GM18868 (cell line): ENCODE measurements at regions not wholly inside any gene's neighbourhood (a gene's known extent, or its start where the extent isn't known, plus 50 kb on each side); places are given as distances from the start of the nearest gene placed in this dataset.
"Not testable (repeated sequence)": the region's sequence is repeated elsewhere in the genome, so short reads cannot be mapped to it uniquely, and the experiment has no call there.

ENCODE experiments used
- ATAC-seq: cut with Tn5 transposase; IDR thresholded peaks from one replicate; pipeline ENCODE4 v1.9.1; 2021; ENCODE audit warnings: mild to moderate bottlenecking, moderate library complexity; ENCODE audit not compliant: unreplicated experiment

DNA sequence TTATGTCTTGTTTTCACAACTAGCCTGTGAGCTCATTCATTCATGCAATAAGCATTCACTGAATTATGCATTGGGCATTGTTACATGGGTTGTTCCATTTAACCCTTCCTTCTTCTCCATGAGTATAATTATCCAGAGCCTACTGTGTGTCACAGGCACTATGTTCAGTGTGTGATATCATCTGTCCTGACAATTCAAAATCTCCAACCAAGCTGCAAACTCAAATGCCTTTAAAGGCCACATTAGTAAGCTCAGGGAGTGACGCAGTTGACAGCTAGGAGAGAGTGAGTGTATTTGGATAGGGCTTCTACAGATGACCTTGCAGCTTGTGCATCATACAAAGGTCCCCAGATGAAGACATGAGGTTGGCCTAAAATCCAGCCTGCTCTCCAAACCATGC is 289.5 kb downstream of the OMA1 start:
- ATAC-seq, result no peak

DNA sequence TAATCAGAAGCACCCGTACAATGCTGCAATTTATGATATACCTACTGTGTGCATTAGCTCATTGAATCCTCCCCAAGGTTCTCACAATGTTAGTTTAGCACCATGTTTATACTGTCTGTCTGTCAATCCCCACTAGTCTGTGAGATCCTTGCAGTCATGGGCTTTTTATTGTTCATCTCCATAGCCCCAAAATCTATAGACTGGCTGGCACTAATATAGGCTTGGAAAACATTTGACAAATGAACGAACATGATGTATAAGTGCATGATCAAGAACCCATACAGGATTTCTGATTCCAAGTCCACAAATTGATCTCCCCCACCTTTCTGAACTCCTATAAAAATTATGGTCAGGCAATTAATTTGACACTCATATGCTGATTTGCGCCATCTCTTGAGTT is 290.0 kb downstream of the OMA1 start:
- ATAC-seq, result no peak

DNA sequence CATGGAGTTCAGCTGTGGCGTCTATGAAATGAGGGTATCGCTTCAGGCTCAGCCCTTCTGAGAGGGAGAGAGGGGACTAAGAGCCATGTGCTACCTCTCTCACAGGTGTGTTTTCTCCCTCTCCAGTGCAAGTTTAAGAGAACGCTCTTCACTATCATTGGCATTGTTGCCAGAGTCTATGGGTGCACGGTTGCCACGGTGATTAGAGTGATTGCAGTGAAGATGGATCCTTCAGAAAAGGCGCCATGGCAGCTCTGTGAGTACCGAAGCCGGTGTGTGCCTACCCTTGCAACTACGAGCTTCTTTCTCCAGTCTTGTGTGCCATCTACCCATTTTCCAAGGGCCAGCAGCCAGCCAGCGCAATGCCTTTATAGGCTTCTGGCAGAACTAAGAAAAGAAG is 290.5 kb downstream of the OMA1 start:
- ATAC-seq, result no peak

DNA sequence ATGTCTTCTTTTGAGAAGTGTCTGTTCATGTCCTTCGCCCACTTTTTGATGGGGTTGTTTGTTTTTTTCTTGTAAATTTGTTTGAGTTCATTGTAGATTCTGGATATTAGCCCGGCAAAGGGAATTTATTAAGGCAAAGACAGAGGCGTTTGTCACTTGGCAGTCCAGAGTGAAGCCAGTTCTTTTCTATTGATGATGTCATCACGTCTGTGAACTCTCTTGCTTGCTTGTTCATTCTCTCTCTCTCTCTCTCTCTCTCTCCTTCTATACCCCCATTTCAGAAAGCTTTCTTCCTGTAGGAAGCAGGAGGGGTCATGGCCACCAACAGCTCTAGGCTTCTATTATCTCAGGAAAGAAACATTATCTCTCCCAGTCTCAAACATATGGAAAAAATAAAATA is 291.3 kb downstream of the OMA1 start:
- ATAC-seq, result no peak

DNA sequence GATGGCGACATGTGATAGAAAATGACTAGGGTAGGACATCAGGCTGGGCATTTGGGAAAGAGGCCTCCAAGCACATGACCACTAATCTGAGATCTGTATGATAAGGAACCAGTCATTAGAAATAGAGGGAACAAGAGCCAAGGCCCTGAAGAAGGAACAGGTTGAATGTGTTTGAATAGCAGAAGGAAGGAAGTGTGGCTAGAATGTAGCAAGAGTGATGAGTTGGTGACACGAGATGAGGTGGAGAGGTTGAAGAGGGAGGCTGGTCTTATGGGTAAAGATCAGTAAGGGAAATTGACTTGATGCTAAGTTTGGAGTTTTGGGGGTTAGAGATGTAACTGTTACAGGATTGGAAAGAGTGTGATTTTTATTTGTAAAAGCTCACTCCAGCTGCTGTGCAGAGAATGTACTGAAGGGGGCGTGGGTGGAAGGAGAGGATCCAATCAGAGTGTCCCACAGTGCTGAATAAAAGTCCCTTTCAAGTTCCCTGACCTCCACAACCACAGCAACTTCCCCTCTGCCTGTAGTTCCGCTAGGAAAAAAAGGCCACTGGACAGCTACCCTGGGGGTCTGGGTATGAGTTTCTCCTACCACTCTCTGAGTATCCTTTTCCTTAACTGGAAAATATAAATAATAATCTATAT is 295.0 kb downstream of the OMA1 start:
- ATAC-seq, result peak; percentile 51

DNA sequence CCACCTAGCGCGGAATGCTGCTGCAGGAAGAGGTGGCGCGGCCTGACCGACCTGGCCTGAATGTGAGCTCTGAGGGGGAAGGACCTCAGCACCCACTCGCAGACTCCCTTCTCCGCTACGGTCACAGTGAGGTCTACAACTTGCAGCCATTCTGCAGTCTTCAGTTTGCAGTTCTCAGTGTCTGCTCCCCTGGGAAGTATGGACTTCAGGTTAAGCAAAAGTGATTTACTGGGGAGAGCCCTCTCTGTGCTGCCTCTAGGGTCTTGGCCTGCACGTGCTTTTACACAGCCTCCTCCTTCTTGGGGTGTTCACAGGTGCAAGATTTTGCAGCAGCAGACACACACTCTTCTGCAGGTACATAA is 296.0 kb downstream of the OMA1 start:
- ATAC-seq, result no peak

DNA sequence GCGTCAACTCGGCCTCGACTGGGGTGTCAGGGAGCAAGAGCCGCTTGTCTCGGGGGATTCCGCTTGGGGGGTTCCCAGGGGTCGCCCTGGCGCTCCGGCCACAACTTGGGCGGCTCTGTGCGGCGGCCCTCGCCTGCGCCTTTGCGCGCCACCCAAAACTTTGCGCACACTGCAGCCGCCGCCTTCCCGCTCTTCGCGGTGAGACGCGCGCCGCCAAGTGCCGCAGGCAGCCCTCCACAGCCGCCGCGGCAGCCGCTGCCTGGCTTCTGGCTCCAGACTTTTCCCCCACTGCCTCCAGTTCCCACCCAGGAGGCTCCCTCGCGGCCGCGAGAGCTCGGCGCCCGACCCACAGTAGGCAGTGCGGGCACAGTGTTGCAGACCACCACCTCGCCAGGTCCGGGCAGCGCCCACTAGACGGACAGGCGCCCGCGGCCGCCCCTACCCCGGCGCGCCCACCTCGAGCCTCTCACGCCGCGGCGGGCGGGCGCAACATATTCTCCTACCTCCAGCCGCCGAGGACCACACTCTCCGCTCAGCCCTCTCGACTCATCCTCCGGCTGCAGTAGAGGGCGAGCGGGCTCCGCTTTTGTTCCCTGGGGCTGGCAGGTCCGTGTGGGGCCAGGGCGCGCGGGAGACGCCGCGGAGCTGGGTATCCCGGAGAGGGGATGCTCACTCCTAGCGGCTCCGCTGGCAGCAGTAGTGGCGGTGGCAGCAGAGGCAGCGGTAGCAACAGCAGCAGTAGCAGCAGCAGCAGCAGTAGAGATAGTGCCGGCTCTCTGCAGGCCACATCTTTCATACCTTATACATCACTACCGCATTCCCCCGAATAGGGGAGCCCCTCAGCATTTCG is 296.6 kb downstream of the OMA1 start:
- ATAC-seq, result peak; percentile 74

DNA sequence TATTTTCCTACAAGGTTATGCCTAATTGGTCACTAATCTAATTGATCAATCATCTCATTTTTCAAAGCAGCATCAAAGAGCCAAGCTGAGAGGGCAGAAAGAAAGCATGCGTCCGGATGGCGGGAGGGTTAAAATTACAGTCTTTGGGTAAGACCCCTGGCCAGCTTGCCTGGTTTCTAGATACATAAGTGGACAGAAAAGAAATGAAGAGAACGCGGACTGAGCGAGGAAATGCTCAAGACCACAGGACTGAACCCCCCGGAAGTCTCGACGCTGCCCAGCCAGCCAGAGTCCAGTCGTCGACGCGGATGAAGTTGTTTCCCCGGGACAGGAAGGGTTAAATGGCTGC is 297.2 kb downstream of the OMA1 start:
- no peak for ATAC-seq

DNA sequence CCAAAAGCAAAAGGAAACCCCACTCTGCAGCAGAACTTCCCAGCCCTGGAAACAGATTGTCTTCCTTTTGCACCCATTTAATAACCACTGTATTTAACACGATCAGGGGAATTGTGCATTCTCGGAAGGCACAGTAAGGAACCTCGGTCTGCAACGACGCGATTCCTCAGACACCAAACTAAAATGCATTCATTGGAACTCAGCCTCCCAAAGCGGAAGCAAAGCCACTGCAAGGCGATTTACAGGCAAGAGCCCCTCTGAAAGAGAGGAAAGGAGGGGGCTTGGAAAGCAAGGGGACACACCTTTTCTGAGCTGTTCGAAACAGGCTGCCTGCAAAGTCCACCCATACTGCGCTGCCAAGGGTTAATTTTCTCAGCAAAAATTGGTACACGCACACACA is 297.7 kb downstream of the OMA1 start:
- no peak for ATAC-seq

DNA sequence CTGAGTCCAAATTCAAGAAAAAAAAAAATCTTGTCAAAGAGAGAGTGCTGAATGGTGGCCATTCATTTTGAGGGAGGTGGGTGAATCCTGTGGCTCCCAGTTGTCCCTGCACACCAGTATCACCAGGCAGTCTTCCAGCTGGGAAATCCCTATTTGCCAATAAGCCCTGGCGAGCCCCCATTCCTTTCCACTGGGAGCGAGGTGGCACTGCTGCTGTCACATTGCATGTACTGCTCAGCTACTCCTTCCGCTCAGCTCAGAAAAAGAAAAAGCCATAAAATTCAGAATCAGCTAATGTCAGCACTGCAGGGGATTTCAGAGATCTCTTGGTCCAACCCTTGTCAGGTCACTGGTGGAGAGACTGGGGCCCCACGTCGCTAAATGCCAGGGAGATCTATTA is 298.5 kb downstream of the OMA1 start:
- ATAC-seq, result no peak

DNA sequence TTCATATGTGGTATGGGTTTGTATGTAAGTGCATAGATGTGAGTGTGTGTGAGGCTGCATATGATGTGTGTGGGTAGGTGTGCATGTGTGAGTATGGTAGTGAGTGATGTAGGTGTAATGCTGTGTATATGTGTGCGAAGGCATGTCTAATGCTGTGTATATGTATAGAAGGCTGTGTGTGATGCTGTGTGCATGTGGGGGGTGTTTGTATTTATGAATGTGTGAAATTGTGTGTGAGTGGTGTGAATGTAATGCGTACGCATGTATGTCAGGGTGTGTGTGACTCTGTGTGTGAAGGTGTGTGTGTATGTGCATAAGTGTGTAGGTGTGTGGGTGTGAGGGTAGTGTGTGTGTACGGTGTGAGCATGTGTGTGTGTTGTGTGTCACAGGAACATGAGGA is 300.0 kb downstream of the OMA1 start:
- ATAC-seq, result no peak

DNA sequence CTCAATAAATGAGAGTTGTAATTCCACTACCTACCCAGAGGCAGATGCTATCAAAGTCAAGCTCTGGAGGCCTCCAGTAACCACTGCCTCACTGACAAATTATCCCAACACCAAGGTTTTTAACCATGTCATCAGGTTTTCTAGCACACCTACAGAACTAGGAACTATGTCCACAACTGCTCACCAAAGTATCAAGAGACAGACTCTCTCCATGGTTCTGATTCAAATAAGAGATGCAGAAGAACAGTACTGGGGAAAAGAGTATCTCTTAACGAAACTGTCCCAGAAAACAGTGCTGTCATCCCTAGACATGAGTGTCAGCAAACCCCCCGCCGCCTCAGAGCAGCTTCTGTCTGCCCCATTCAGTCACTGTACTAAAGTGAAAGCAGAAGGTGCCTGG is 301.7 kb downstream of the OMA1 start:
- no peak for ATAC-seq

DNA sequence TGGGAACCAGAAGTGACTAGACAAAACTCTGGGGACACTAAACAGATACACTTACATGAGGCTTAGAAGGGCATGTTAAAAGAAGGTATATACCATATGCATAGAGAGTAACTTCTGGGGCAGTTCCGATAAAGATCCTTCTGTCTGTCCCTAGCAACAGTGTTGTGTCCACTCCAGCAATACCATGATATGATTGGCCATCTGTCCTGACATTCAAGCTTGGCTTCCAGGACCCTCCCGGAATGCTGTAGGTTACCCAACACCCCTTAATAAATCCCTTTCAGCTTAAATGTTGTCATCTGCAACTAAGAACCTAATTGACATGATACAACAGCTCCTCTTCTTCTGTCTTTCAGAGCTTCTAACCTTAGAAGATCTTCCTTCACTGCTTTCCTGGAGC is 307.7 kb downstream of the OMA1 start:
- no peak for ATAC-seq

DNA sequence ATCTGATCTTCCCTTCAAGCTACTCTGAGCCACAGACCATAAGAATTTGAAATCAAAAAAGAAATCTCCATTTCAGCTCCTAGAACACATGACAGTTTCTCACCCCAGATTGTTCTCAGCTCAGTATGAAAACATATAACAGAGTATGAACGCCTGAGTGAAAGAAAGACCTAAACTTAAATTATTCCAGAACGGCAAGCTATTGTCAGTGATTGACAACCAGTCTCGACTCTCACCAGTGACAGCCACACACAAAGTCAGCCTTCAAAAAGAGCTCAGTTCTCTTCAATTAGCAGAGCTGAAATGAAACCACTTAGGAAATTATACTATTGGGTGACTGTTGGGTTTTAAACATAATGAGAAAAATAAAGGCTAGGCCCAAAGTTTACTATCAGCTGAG is 312.8 kb downstream of the OMA1 start:
- ATAC-seq, result no peak

DNA sequence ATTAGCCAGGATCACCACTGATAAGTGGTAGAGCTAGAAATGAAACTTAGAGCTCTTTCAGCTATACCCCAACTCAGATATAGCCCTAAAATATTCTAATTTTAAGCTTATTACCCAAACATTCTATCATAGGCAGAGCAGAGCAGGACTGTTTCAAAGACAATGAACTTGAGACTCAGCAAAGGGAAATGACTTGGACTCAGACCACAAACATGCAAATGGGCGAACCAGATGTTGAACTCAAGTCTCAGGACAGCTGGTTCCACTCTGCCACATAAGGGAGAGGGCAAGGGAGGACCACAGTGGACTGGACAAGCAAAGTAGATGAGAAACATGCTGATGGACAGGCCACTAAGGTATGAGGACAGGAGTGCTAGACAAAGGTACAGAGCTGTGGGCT is 315.3 kb downstream of the OMA1 start:
- ATAC-seq, result no peak

DNA sequence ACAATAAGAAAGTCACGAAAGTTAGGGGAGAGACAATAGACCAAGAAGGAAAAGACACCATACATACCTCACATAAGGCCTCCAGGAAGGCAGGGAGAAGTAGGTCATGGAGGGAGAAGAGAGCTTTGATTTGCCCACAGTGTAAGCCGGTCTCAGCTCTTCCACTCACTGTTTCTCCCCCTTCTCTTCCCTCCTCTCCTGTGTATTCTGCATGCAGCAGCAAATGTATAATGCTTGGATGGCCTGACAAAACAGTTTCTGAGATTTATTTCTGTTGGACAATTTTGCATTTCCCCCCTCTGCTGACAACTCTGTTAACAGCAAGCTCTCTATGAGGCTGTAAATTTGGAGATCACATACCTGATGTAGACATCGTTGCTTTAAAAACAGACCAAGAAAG is 318.9 kb downstream of the OMA1 start:
- ATAC-seq, result no peak

DNA sequence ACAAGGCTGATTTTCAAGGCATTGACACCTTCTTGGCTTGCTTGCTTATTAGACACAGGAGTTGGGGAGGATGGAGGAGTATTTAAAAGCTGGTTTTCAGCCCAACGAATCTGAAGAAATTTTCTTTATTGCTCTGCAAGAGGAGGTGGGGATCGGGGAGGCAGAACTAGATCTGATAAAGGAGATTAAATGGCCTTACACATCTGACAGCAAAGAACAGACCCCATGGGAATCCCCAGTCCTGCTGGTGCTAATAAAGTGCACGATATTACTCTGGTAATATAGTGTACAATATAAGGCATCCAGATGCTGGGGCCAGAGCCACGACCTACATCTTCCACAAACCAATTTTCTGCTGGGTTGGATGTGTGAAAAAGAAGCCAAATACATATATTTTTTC is 323.0 kb downstream of the OMA1 start:
- ATAC-seq, result no peak

DNA sequence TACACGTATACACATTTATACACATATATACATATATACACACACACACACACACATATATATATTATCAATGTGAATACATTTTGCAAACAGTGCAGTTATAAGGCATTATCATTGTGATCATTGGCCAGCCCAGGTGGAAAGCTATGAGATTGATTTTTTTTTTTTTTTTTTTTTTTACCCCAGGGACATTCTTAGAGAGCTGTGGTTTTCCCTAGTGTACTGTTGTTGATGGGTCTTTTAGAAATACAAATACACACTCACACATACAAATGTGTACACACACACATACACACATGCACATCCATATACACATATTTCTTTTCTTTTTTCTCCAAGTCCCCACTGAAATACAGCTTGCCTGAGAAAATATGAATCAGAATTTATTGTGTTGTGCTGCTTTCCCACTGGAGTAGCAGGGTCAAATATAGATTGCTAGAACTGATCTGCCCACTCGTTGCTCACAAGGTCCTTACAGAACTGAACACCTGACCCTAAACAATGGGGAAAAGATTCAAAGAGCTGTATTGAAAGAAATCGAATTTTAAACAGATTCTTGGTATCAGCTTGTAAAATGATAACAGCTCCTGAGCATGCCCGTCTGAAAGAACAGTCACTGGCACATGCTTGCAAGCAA is 325.6 kb downstream of the OMA1 start:
- no peak for ATAC-seq

DNA sequence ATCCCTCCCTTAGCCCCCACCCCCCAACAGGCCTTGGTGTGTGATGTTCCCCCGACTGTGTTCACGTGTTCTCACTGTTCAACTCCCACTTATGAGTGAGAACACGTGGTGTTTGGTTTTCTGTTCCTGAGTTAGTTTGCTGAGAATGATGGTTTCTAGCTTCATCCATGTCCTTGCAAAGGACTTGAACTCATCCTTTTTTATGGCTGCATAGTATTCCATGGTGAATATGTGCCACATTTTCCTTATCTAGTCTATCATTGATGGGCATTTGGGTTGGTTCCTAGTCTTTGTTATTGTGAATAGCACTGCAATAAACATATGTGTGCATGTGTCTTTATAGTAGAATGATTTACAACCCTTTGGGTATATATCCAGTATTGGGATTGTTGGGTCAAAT is 330.4 kb downstream of the OMA1 start:
- not testable (repeated sequence) for ATAC-seq

DNA sequence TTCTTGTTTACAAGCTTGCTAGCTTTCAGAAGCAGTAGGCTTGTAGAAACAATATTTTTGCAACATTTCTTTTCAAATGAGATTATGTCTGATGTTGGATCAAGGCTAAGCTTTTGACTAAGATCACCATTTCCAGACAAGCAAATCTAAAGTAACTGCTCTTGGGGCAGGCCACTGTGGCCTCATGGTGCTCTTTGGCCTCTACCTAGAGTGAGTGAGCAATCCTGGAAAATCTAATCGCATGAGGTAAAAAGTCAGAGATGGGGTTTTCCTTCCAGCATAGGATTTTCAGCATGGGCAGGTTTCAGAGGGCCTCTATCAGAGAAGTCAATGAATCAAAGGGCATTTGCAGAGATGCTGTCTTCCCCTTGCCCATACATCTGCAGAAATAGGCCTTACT is 331.9 kb downstream of the OMA1 start:
- no peak for ATAC-seq

DNA sequence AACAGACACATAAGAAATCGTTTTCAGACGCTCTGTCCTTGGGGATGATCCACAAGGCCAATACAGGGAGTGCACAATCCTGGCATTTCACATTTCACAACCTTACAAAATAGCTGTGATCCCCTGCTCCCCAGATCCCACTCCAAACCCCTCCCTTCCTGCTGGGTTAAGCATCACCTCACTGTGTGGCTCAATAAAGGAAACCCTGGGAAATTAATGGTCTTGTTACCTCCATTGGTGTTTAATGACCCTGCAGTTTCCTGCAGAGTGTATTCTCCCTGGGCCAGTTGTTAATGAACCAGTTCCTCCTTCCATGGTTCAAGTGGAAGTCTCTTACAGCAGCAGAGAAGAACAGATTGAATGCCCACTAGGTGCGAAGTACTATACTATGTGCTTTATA is 334.7 kb downstream of the OMA1 start:
- no peak for ATAC-seq

DNA sequence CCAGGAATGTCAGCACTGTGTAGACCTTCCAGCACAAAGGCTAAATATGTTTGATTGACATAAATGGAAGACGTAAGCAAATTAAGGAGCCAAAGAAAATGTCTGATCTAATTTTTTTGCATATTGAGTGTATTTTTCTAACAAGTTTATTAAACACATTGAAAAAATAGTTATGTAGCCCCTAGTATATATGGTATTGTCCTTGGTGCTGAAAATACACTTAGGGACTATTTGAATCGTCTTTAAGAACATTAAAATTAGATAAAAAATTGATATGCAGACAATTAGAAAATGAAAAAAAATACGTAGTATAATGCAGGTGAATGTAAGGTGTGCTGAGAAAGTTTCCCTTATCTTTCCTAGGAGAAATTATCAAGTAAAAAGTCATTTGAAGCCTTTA is 337.0 kb downstream of the OMA1 start:
- no peak for ATAC-seq
